ENCODE measurements at regions not wholly inside any gene's neighbourhood (a gene's known extent, or its start where the extent isn't known, plus 50 kb on each side); places are given as distances from the start of the nearest gene placed in this dataset.

GRCh38 chr18:65358306-65358705 lies 392.5 kb upstream of the CDH7 start:
- Histone ChIP-seq H3K4me2 (ENCODE audit: insufficient read depth, insufficient read length, low read length) (no peak overlapping the region), H4K91ac (ENCODE audit: insufficient read length, low read depth, low read length) (no peak overlapping the region), H3K18ac (ENCODE audit: insufficient read length, low read depth, low read length) (no peak overlapping the region), H3K9ac (ENCODE audit: extremely low read depth, insufficient read length, low read length) (no peak overlapping the region), H3K23me2 (ENCODE audit: insufficient read length, low read depth, low read length, poor library complexity, severe bottlenecking) (no peaks in the 10 kb centered on the region), H2BK5ac (ENCODE audit: insufficient read length, low read length) (no peak overlapping the region), H3K27ac (ENCODE audit: insufficient read length, low read depth, low read length) (no peak overlapping the region), H2BK12ac (ENCODE audit: insufficient read length, low read depth, low read length) (no peak overlapping the region), H2BK120ac (ENCODE audit: low read depth, low read length, poor library complexity, severe bottlenecking) (no peak overlapping the region), H4K20me1 (ENCODE audit: control insufficient read depth, insufficient read depth, insufficient read length) (no peaks in the 10 kb centered on the region), H2AFZ (ENCODE audit: low read length) (no peak overlapping the region), H3K4me1 (ENCODE audit: insufficient read depth, low read length) (no peaks in the 10 kb centered on the region), H3K4ac (ENCODE audit: low read depth, low read length) (no peak overlapping the region), H3K23ac (ENCODE audit: insufficient read length, low read depth, low read length) (no peak overlapping the region), H4K5ac (ENCODE audit: insufficient read length, low read depth, low read length) (no peak overlapping the region), H3K56ac (ENCODE audit: insufficient read length, low read depth, low read length) (no peak overlapping the region), H3T11ph (ENCODE audit: low read length) (no peak overlapping the region), H3K79me2 (ENCODE audit: insufficient read depth, low read length) (no peaks in the 10 kb centered on the region), H2AK5ac (ENCODE audit: insufficient read length, low read length) (no peak overlapping the region), H3K9me3 (ENCODE audit: control insufficient read depth, low read depth, low read length) (no peaks in the 10 kb centered on the region), H3K79me1 (ENCODE audit: insufficient read depth, low read depth, low read length, poor library complexity, severe bottlenecking) (no peaks in the 10 kb centered on the region), H4K8ac (replicated peaks; ENCODE audit: insufficient read length, low read depth, low read length) (no peak overlapping the region), H3K27me3 (ENCODE audit: insufficient read depth, low read length) (no peaks in the 10 kb centered on the region), H2BK15ac (ENCODE audit: low read depth, low read length) (no peak overlapping the region), H2BK20ac (ENCODE audit: low read depth, low read length, poor library complexity, severe bottlenecking) (no peak overlapping the region), H3K14ac (ENCODE audit: insufficient read depth, low read length) (no peak overlapping the region)
- Mint-ChIP-seq H3K36me3 (ENCODE audit: insufficient read depth in 1 of 3, low read depth in 3 of 3) (no peaks in the 10 kb centered on the region), H3K4me3 (no peak overlapping the region), H3K27ac (no peak overlapping the region), H3K9me3 (no peaks in the 10 kb centered on the region), H3K4me1 (no peaks in the 10 kb centered on the region; a peak in 1 of 4 replicates), H3K27me3 (ENCODE audit: low read depth) (no peaks in the 10 kb centered on the region)
- no CpG with 5 or more reads among the region's 3 CpGs for WGBS (ENCODE audit: extremely low coverage, insufficient read length, low lambda C conversion rate)
- DNase-seq: no peak
- no peak for TF ChIP-seq CTCF (conservative IDR thresholded peaks at IDR 0.05)
